ENCODE measurements at regions not wholly inside any gene's neighbourhood (a gene's known extent, or its start where the extent isn't known, plus 50 kb on each side); places are given as distances from the start of the nearest gene placed in this dataset.

GRCh38 chr4:124940387-124940786, 227.9 kb upstream of the ANKRD50 start:
- peak in 1 of 2 donors; percentile 78 for DNase-seq
- peak overlapping the region in 4 of 5 donors; percentile 8 to 34 (median 17) for H3K27ac ChIP-seq
- H3K9me3 ChIP-seq, result no peaks in the 10 kb centered on the region
- TF ChIP-seq EP300 (IDR thresholded peaks at IDR 0.05) (no peak), POLR2A (IDR thresholded peaks at IDR 0.05) (no peak), CTCF (IDR thresholded peaks at IDR 0.05) (no peak), POLR2AphosphoS5 (IDR thresholded peaks at IDR 0.05) (peak in 1 of 3 donors; percentile 7)
- H3K4me3 ChIP-seq, result no peak overlapping the region
- intact Hi-C loops (cut with DNase I; ENCODE audit: low total_unique reads), result no loop called here
- H3K27me3 ChIP-seq, result no peaks in the 10 kb centered on the region
- H3K36me3 ChIP-seq, result no peaks in the 10 kb centered on the region
- WGBS, 5 donors, result 18 to 44% (median 41%) methylated on average over 3 of the region's 3 CpGs
- H3K4me1 ChIP-seq, result peaks cover 6 to 50% (median 30%) of the 10 kb centered on the region in 4 donors

- no peak overlapping the region for H3K4me3 ChIP-seq
- no peaks in the 10 kb centered on the region for H3K27me3 ChIP-seq
- H3K36me3 ChIP-seq, result no peaks in the 10 kb centered on the region
- DNase-seq, result peak in 1 of 2 donors; percentile 46
- TF ChIP-seq EP300 (IDR thresholded peaks at IDR 0.05) (no peak), POLR2A (IDR thresholded peaks at IDR 0.05) (no peak)
- intact Hi-C loops (cut with DNase I; ENCODE audit: low total_unique reads), result no loop called here
- H3K9me3 ChIP-seq, result no peaks in the 10 kb centered on the region
- peaks cover 6 to 50% (median 30%) of the 10 kb centered on the region in 4 donors for H3K4me1 ChIP-seq
- 26 to 46% (median 33%) methylated on average over 1 of the region's 1 CpG for WGBS, 5 donors
- H3K27ac ChIP-seq, result peak overlapping the region in 4 of 5 donors; percentile 8 to 34 (median 19)
Observed at GRCh38 chr4:124939908-124940307, 227.4 kb upstream of the ANKRD50 start.

- Histone ChIP-seq H3K36me3 (no peaks in the 10 kb centered on the region), H3K4me1 (peaks cover 6 to 50% (median 30%) of the 10 kb centered on the region in 4 donors), H3K27me3 (no peaks in the 10 kb centered on the region), H3K9me3 (no peaks in the 10 kb centered on the region), H3K4me3 (no peak overlapping the region), H3K27ac (peak overlapping the region in 1 of 5 donors; percentile 34)
- 81 to 94% (median 87%) methylated on average over 1 of the region's 1 CpG for WGBS, 5 donors
- no peak for DNase-seq
- no peak for TF ChIP-seq EP300 (IDR thresholded peaks at IDR 0.05)
- no peak for TF ChIP-seq CTCF (IDR thresholded peaks at IDR 0.05)
- TF ChIP-seq POLR2AphosphoS5 (IDR thresholded peaks at IDR 0.05), result no peak
- TF ChIP-seq POLR2A (IDR thresholded peaks at IDR 0.05), result no peak
- intact Hi-C loops (cut with DNase I; ENCODE audit: low total_unique reads), result no loop called here
Observed at GRCh38 chr4:124938836-124939235, 226.3 kb upstream of the ANKRD50 start.

- Histone ChIP-seq H3K27me3 (no peaks in the 10 kb centered on the region), H3K4me1 (peaks cover 6 to 50% (median 30%) of the 10 kb centered on the region in 4 donors), H3K9me3 (no peaks in the 10 kb centered on the region)
Observed at GRCh38 chr4:124937993-124938392, 225.5 kb upstream of the ANKRD50 start.

More at GRCh38 chr4:124937993-124938392, 225.5 kb upstream of the ANKRD50 start:
- no peak for DNase-seq
- TF ChIP-seq POLR2AphosphoS5 (IDR thresholded peaks at IDR 0.05) (no peak), CTCF (IDR thresholded peaks at IDR 0.05) (no peak), EP300 (IDR thresholded peaks at IDR 0.05) (no peak)
- intact Hi-C loops (cut with DNase I; ENCODE audit: low total_unique reads), result no loop called here
- no peak overlapping the region for H3K27ac ChIP-seq
- 51 to 68% (median 53%) methylated on average over 5 of the region's 5 CpGs for WGBS, 5 donors
- no peaks in the 10 kb centered on the region for H3K36me3 ChIP-seq
- H3K4me3 ChIP-seq, result no peak overlapping the region
